Fibroblast of lung (primary cell): ENCODE measurements at regions not wholly inside any gene's neighbourhood (a gene's known extent, or its start where the extent isn't known, plus 50 kb on each side); places are given as distances from the start of the nearest gene placed in this dataset.

ENCODE experiments used
- EZH2 ChIP-seq: IDR thresholded peaks from 2 replicates; pipeline ENCODE4 v1.5.1; 2012; ENCODE audit warnings: low read length, control low read depth, mild to moderate bottlenecking; ENCODE audit errors: missing control alignments
- TF ChIP-seq, protein P1 (sequence below), 2 donors: IDR thresholded peaks in 1 of 2; conservative IDR thresholded peaks in 1 of 2; 1 replicate in 1 of 2; 2 replicates in 1 of 2; pipeline ENCODE4 v1.5.1; 2011 to 2012; ENCODE audit warnings: low read length in 2 of 2, control low read depth in 1 of 2, inconsistent platforms in 1 of 2, low read depth in 1 of 2, mild to moderate bottlenecking in 1 of 2

DNA sequence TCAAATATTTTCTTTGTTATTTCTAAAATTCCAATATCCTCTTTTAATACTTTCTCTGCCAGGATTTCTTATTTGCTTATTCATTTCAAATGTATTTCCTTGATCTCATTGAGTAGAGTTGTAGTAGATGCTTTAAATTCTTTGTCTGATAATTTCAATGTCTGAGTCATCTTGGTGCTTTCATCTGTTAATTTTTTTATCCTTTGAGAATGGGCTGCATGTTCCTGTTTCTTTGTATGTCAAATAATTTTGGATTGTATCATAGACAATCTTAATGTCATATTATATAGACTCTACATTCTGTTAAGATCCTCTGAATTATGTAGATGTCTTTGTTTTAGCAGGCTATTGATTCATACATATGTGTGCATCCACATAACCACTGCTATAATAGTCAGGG lies 57.5 kb downstream of the MYEOV start:
- no peak for TF ChIP-seq EZH2
- TF ChIP-seq, protein P1, sequence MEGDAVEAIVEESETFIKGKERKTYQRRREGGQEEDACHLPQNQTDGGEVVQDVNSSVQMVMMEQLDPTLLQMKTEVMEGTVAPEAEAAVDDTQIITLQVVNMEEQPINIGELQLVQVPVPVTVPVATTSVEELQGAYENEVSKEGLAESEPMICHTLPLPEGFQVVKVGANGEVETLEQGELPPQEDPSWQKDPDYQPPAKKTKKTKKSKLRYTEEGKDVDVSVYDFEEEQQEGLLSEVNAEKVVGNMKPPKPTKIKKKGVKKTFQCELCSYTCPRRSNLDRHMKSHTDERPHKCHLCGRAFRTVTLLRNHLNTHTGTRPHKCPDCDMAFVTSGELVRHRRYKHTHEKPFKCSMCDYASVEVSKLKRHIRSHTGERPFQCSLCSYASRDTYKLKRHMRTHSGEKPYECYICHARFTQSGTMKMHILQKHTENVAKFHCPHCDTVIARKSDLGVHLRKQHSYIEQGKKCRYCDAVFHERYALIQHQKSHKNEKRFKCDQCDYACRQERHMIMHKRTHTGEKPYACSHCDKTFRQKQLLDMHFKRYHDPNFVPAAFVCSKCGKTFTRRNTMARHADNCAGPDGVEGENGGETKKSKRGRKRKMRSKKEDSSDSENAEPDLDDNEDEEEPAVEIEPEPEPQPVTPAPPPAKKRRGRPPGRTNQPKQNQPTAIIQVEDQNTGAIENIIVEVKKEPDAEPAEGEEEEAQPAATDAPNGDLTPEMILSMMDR (conservative IDR thresholded peaks at IDR 0.05 in 1 of 2, IDR thresholded peaks at IDR 0.05 in 1 of 2; ENCODE audit: low read depth in 1 of 2, low read length in 2 of 2), result no peak
